ENCODE measurements at regions not wholly inside any gene's neighbourhood (a gene's known extent, or its start where the extent isn't known, plus 50 kb on each side); places are given as distances from the start of the nearest gene placed in this dataset.

DNA sequence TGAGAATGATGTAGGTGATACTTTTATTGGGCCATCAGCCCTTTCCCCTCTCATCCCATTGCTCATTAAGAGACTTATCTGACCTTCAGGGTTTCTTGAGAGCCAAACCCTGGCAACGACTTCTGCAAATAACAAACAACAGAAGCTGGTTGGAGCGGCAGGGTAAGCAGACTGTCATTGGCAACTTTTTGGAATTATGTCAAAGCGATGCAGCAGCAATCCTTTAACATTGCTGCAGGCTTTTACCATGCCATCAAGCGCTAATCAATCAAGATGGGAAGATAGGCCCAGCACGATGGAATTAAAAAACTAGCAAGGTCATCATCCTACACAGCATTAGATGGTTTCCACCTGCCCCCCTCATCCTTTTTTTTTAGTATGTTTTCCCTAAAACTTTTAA lies 406.1 kb upstream of the PDE3A start:
- FAIRE-seq, result no peak

- FAIRE-seq, result no peak
These were observed 404.4 kb upstream of the PDE3A start for GRCh38 chr12:19963972-19964371.

GRCh38 chr12:19964549-19964948 lies 403.8 kb upstream of the PDE3A start:
- no peak for FAIRE-seq

DNA sequence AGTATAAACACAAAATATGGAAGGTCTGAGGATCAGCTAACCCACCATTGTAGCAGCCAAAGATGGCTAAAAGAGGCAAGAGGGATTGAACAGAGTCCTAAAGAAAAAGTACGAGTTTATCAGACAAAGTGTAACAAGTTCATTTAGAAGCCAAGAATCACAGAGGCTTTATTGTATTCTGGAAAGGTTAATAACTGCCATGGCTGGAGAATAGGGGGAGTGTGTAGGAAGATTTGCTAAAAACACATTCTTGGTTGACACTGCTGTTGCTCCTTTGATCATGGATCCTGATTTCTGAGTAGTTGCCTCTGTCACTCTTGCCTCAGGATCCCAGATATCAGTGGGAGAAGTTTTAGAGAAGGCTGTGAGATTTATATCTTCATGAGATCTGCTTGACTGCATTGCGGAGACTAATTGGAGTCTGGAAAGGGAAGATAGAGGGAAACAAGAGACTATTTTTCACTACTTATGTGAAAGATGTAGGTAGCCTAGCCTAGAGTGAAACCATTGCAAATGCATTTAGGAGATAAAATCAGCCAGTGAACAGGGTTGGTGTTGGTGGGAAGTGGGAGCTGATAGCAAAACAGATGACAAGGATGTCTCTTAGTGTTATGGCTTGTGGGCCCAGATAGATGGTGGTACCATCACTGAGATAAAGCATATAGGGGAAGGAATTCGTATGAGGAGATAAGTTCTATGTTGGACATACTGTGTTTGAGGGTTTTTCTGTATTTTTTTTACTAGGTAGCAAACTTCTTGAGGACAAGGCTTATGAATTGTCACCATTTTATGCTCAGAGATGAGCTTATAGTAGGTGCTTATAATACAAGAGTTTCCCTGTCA lies 402.9 kb upstream of the PDE3A start:
- FAIRE-seq, result no peak

- FAIRE-seq, result no peak
These were observed 401.3 kb upstream of the PDE3A start for GRCh38 chr12:19967001-19967400.

- no peak for FAIRE-seq
These were observed 400.9 kb upstream of the PDE3A start for GRCh38 chr12:19967431-19967830.

GRCh38 chr12:19970116-19970515 lies 398.2 kb upstream of the PDE3A start:
- no peak for FAIRE-seq

DNA sequence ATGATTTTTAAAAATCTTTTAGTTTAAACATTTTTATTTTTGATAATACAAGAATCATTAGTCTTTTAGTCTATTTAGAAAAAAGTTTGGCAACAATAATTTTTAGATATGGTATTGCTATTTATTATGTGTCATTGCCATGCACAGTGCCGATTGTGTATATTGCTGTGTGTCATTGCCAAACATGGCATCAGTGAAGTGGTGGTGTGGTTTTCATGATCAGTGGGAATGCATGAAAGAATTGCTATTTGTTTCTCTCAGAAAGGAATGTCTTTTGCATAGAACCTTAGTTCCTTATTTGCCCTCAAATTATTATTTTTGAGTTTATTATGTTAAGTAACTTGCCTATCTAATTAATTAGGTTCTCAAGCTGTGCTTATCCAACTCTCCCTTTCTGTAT lies 397.5 kb upstream of the PDE3A start:
- FAIRE-seq, result no peak

DNA sequence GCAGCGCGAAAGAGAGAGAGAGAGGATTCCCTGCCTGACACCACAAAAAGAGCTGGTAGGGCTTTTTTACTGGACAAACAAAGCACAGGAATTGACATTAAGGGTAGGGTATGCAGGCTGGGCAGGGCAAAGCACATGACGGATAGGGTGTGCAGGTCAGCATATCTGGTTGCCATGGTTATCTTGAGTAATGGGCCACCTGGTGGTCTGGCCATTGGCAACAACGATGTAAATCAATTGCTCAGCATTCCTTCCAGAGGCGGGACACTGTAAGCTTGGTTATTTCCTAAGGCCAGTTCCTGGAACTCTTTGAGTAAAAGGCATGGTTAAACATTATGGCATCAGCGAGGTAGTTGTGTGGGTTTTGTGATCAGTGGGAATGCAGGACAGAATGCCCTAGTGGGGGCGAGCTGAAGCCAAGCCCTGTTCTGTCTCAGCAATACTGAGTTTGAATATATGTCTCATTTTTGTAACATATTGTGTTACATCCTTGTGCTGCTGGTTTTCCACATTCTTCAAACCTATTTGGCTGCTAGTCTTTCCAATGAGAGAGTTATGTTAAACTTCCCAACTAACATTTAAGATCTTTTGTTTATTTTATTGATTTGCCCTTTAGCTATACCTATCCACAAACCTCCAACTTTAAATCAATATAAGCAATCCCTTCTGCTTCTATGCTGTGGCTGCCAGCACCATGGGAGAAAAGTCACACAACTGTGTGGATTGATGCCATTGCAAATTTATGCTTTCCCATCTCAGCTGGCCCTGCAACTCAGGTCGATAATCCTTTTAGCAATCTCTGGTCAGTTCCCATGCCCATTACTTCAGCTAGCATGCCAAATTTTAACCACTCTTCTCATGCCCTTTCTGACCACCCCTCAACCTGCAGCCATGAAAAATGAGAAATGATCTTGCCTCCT lies 396.7 kb upstream of the PDE3A start:
- FAIRE-seq, result no peak

DNA sequence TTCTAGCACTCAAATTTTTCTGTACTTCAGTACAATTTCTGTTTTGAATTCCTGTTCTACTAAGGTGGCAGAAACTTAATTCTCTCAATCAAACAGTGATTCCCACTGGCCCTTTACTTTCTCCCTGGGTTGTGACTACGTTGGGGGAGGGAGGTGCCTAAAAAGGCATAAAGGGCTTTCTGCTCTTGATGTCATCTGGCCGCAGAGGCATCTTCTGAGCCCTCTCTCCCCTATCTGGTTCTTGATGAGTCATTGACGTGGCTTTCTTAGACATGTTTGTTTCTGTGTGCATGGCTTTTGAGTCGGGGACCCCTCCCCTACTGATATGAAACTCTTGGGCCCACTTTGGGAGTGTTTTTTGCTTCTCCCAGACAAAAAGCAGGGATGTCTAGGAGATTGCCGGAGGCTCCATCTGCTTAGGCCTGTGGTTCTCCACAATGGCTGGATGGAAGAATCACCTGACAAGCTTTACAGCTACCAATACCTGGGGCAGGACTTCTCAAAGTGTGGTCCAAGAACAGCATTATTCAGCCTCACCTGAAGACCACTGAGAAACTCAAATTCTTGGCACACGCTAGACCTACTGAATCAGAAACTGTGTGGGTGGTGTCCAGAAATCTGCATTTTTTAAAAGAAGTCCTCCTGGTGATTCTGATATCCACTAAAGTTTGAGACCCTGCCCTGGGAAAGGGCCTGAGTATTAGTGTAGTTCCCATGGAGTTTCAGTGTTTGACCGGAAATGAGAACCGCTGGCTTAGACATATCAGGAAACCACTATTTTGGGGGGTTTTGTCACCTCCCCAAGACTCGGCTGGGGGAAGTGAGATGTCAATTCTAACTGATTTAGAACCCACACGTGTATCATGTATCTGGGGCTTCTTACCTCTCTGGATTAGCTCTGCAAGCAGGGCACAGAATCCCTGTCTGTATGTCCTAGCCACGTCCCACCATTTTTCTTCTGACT lies 395.7 kb upstream of the PDE3A start:
- FAIRE-seq, result no peak

DNA sequence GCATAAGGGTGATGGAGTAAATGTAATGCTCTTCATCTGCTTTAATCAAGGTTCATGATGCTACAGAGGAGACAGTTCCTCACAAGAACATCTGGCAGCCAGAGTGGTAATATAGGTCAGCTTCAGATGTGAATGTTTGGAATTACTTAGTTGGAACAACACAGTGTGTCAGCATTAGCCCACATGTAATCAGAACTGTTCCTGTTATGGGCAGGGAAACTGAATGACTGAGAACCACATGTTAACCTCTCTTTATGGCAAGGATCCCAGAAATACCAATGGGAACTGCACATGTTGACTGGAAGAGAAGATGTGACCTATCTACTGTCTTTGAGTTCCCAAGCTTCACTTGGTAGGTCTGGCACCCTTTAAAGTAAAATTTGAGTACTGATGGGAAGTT lies 390.1 kb upstream of the PDE3A start:
- no peak for FAIRE-seq

- FAIRE-seq, result no peak
These were observed 388.8 kb upstream of the PDE3A start for GRCh38 chr12:19979584-19979983.

DNA sequence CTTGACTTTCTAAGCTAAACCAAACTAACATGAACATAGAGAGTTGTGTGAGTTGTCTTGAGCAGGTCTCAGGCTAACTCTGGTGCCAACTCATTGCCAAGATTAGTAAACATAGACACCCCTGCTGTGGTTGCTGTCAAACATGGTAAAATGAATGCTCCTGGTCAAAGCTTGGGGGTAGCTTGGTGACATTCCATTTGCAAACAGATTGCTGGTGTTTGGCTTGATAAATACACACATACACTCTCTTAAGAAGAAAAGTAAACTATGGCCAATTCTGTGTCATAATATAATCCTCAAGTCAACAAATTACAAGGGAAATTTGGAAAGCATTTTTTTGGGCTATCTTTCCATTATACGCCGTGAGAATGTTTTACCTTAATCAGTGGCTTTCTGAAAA lies 386.4 kb upstream of the PDE3A start:
- no peak for FAIRE-seq

GRCh38 chr12:19988001-19988400 lies 380.3 kb upstream of the PDE3A start:
- no peak for FAIRE-seq

DNA sequence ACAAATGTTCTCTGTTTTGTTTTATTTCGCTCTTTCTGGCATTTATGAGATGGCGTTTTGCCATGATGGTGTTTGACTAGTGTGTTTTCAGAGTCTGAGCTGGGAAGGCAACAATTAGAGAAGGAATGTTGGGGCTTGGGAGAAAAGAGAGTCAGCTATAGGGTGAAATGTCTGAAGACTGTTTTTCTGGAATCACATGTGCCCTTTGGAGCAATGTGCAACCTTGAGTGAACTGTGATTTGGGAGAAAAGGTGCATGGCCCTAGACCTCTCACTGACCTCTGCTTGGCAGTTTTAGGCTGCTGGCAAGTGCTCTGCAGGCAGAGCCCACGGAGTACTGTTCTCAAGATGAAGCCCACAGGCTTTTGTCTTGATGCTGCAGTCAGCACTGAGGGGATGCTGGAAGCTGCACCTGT lies 379.9 kb upstream of the PDE3A start:
- no peak for FAIRE-seq

GRCh38 chr12:19988948-19989347 lies 379.4 kb upstream of the PDE3A start:
- no peak for FAIRE-seq

DNA sequence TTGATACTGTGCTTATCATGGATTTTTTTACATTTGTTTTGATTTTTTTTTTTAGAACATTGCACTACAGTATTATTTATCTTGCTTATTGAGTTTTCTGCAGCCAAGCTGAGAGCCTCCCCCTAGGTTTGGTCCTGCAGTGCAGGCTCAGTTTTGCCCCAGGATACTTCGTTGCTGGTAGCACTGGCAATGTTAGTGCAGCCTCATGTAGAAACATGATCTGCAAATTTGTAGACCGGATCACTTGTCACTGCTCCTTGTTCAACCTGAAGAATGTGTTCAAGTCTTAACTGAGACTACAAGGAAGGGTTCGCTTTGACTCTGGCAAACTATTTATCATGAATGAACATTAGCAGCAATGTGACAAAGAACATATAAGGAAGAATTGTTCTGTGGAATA lies 377.2 kb upstream of the PDE3A start:
- FAIRE-seq, result no peak

DNA sequence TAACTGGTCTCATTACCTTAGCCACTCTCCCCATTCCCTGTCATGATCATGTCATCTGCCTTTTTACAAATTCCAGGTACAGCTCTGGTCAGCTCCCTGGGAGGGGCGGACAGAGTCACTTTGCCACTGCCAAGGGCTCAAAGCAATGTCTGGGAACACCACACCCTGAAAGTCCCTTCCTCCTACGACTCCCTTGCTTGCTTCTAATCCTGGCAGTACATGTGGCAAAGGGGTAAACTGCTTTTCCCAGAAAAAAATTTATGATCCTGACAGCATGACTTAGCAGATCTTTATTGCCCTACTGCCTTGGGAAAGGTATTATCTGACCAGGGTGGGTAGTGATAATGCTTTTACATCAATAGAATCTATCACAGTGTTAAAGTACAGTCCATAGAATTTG lies 376.0 kb upstream of the PDE3A start:
- no peak for FAIRE-seq

GRCh38 chr12:19994968-19995367 lies 373.4 kb upstream of the PDE3A start:
- FAIRE-seq, result no peak

DNA sequence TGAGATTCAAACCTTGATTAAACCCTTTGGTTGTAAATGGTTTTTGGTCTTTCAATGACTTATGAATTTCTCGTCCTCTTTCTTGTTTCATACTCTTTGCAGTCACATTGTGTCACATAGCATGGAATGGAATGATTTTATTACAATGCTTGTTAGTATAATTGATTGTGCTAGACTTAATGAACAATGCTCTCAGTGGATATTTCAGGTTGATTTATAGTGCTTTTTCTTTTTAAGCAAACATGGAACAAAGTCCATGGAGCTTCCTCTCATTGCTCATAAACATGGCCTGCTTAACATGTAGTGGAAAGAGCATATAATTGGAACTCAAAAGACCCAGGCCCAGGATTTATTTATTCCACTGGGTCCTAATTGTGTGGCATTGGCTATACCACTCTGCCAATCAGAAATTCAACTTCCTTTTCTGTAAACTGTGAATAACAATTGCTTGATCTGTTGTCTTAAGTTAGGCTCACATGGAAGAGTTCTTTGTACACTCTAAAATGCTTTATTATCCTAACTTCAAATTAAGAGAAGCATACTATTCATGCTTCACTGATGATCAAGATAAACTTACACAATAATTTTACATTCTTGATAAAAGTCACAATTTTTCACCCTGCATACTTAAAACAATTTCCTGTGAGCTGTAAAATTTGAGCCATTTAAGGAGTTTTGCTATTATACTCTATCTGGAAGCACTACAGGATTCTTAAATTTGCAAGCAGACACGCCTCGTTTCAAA lies 370.5 kb upstream of the PDE3A start:
- no peak for FAIRE-seq

DNA sequence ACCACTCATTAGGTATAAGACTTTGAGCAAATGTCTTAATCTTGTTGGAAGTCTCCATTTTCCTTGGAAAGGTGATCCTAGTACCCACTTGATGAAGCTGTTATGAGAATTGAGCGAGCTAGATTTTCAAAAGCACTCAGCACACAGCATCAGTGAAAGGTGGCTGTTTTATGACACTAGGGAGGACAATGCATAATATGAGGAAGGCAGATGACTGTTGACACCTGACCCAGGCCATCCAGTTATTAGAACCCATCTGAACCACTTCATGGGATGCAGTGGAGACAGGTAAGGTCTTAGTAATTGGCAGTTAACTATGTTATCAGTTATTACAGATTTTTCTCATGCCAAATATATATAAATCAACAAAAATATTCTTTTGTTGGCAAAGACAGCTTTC lies 369.9 kb upstream of the PDE3A start:
- no peak for FAIRE-seq

Measured in colon (tissue), 2 donors.